ENCODE measurements at regions not wholly inside any gene's neighbourhood (a gene's known extent, or its start where the extent isn't known, plus 50 kb on each side); places are given as distances from the start of the nearest gene placed in this dataset.

GRCh38 chr9:92170848-92171247 lies 55.6 kb upstream of the SPTLC1 start:
- Histone ChIP-seq H2BK12ac (ENCODE audit: low read depth, low read length) (no peak overlapping the region), H3K27me3 (replicated peaks in 1 of 4; ENCODE audit: control insufficient read depth in 3 of 4, extremely low read depth in 1 of 4, insufficient read depth in 3 of 4, low read length in 3 of 4) (no peaks in the 10 kb centered on the region), H3K14ac (ENCODE audit: insufficient read length) (no peak overlapping the region), H3K36me3 (ENCODE audit: control insufficient read depth in 2 of 4, insufficient read depth in 4 of 4, low read length in 3 of 4) (no peaks in the 10 kb centered on the region), H3K9ac (replicated peaks in 1 of 4; ENCODE audit: extremely low read depth in 1 of 4, low read depth in 3 of 4, low read length in 3 of 4) (no peak overlapping the region), H3K9me3 (ENCODE audit: insufficient read depth in 2 of 2, low read depth in 1 of 2, low read length in 1 of 2) (peaks cover 0 to 11% of the 10 kb centered on the region in 2 experiments; a peak in 2 of 4 replicates), H4K20me1 (replicated peaks in 1 of 2; ENCODE audit: control insufficient read depth in 1 of 2, insufficient read depth in 2 of 2, low read length in 2 of 2) (no peaks in the 10 kb centered on the region), H3K56ac (replicated peaks; ENCODE audit: insufficient read length, low read depth, low read length) (no peak overlapping the region), H3K23ac (ENCODE audit: insufficient read length) (no peak overlapping the region), H3K23me2 (ENCODE audit: low read depth, low read length) (no peaks in the 10 kb centered on the region), H4K5ac (ENCODE audit: insufficient read length, low read depth, low read length) (no peak overlapping the region), H2BK120ac (replicated peaks; ENCODE audit: low read depth, low read length) (no peak overlapping the region), H2AK5ac (ENCODE audit: low read depth, low read length) (no peak overlapping the region), H3K4ac (replicated peaks; ENCODE audit: insufficient read length, low read depth, low read length) (no peak overlapping the region), H3K18ac (ENCODE audit: extremely low read depth, low read length) (no peak overlapping the region), H3K79me1 (ENCODE audit: low read depth, low read length) (no peaks in the 10 kb centered on the region), H2BK20ac (ENCODE audit: low read length) (no peak overlapping the region), H3K4me3 (ENCODE audit: extremely low read depth in 1 of 4, insufficient read depth in 2 of 4, low read depth in 3 of 4, low read length in 4 of 4) (no peak overlapping the region), H2BK15ac (ENCODE audit: low read length) (no peak overlapping the region), H2BK5ac (ENCODE audit: low read depth, low read length) (no peak overlapping the region), H4K91ac (replicated peaks; ENCODE audit: insufficient read length, low read length) (no peak overlapping the region), H3K4me2 (ENCODE audit: insufficient read depth in 1 of 2, low read depth in 2 of 2, low read length in 2 of 2) (no peak overlapping the region), H4K8ac (ENCODE audit: extremely low read depth, insufficient read depth, low read length) (no peak overlapping the region; the same call in 1 of the 2 replicates), H2AFZ (ENCODE audit: low read length) (no peak overlapping the region), H3K79me2 (ENCODE audit: control insufficient read depth in 1 of 2, insufficient read depth in 2 of 2, low read length in 2 of 2) (no peaks in the 10 kb centered on the region), H3K4me1 (replicated peaks in 1 of 4; ENCODE audit: control insufficient read depth in 3 of 4, insufficient read depth in 4 of 4, low read length in 3 of 4) (no peaks in the 10 kb centered on the region), H3K27ac (ENCODE audit: low read depth, low read length) (no peak overlapping the region)
- DNase-seq (ENCODE audit: low read depth in 1 of 2, low spot score in 2 of 2) (no peak), FAIRE-seq (no peak)
- 83% methylated on average over 7 of the region's 9 CpGs; no CpG with 5 or more reads in 1 of the 2 experiments for WGBS, 2 experiments (ENCODE audit: extremely low coverage in 1 of 2, insufficient coverage in 1 of 2, insufficient read length in 1 of 2, insufficient replicate concordance in 2 of 2, low coverage in 1 of 2, low lambda C conversion rate in 2 of 2, missing lambda C conversion rate in 1 of 2)
- POLR2A ChIA-PET (ENCODE audit: partially characterized antibody) = interaction anchor here (0.8 kb wide), 1 partner anchor 12 kb away, joined by 3 read pairs; no protein-coding TSS in a partner anchor
- CTCF ChIA-PET (ENCODE audit: partially characterized antibody) = interaction anchor here (1.0 to 9.0 kb wide), 5 partner anchors 11 to 72 kb away, joined by 3 to 100 read pairs (median 7); no protein-coding TSS in a partner anchor
- TF ChIP-seq EP300 (IDR thresholded peaks at IDR 0.05; ENCODE audit: borderline replicate concordance in 1 of 2, low read depth in 2 of 2, low read length in 2 of 2) (no peak), NANOG (IDR thresholded peaks at IDR 0.05; ENCODE audit: insufficient read depth, low read depth, low read length, poor library complexity, severe bottlenecking) (no peak)

Data from H1 (cell line).